ENCODE measurements at regions not wholly inside any gene's neighbourhood (a gene's known extent, or its start where the extent isn't known, plus 50 kb on each side); places are given as distances from the start of the nearest gene placed in this dataset.
"Not testable (repeated sequence)": the region's sequence is repeated elsewhere in the genome, so short reads cannot be mapped to it uniquely, and the experiment has no call there.

GRCh38 chr9:30015073-30015472 lies 2369.4 kb upstream of the ACO1 start:
- DNase-seq = no peak
- CTCF ChIA-PET = no interaction called here
- Mint-ChIP-seq H3K9me3 (ENCODE audit: low read depth) (no peaks in the 10 kb centered on the region), H3K4me1 (no peaks in the 10 kb centered on the region), H3K27ac (no peak overlapping the region), H3K27me3 (no peaks in the 10 kb centered on the region), H3K4me3 (no peak overlapping the region), H3K36me3 (no peaks in the 10 kb centered on the region)
- no peak for ATAC-seq

- no peak for DNase-seq
- CTCF ChIA-PET = no interaction called here
- no peaks in the 10 kb centered on the region for H3K36me3 Mint-ChIP-seq
- no peaks in the 10 kb centered on the region for H3K4me1 Mint-ChIP-seq
- no peaks in the 10 kb centered on the region for H3K27me3 Mint-ChIP-seq
- no peak overlapping the region for H3K27ac Mint-ChIP-seq
- H3K4me3 Mint-ChIP-seq = no peak overlapping the region
- no peaks in the 10 kb centered on the region for H3K9me3 Mint-ChIP-seq (ENCODE audit: low read depth)
- ATAC-seq = no peak
These were observed 2364.3 kb upstream of the ACO1 start for GRCh38 chr9:30020161-30020560.

GRCh38 chr9:30035761-30036160 lies 2348.7 kb upstream of the ACO1 start:
- no peaks in the 10 kb centered on the region for H3K27me3 Mint-ChIP-seq
- no peaks in the 10 kb centered on the region for H3K36me3 Mint-ChIP-seq
- H3K4me1 Mint-ChIP-seq = no peaks in the 10 kb centered on the region
- no peak overlapping the region for H3K27ac Mint-ChIP-seq
- H3K4me3 Mint-ChIP-seq = no peak overlapping the region
- ATAC-seq (no peak), DNase-seq (no peak)
- peaks cover 4% of the 10 kb centered on the region for H3K9me3 Mint-ChIP-seq (ENCODE audit: low read depth)
- CTCF ChIA-PET = no interaction called here

- CTCF ChIA-PET = no interaction called here
- Mint-ChIP-seq H3K36me3 (no peaks in the 10 kb centered on the region), H3K4me3 (no peak overlapping the region), H3K4me1 (no peaks in the 10 kb centered on the region), H3K27ac (no peak overlapping the region), H3K27me3 (no peaks in the 10 kb centered on the region), H3K9me3 (ENCODE audit: low read depth) (peaks cover 4% of the 10 kb centered on the region)
- DNase-seq (no peak), ATAC-seq (no peak)
These were observed 2347.9 kb upstream of the ACO1 start for GRCh38 chr9:30036558-30036957.

- ATAC-seq = no peak
- no peaks in the 10 kb centered on the region for H3K9me3 Mint-ChIP-seq (ENCODE audit: low read depth)
- CTCF ChIA-PET = no interaction called here
These were observed 2344.7 kb upstream of the ACO1 start for GRCh38 chr9:30039712-30040111.

GRCh38 chr9:30048396-30048795 lies 2336.0 kb upstream of the ACO1 start:
- H3K27me3 Mint-ChIP-seq = no peaks in the 10 kb centered on the region
- ATAC-seq = no peak

More at GRCh38 chr9:30039712-30040111, 2344.7 kb upstream of the ACO1 start:
- DNase-seq = no peak
- no peak overlapping the region for H3K4me3 Mint-ChIP-seq
- no peaks in the 10 kb centered on the region for H3K4me1 Mint-ChIP-seq
- no peak overlapping the region for H3K27ac Mint-ChIP-seq
- H3K27me3 Mint-ChIP-seq = no peaks in the 10 kb centered on the region
- H3K36me3 Mint-ChIP-seq = no peaks in the 10 kb centered on the region

GRCh38 chr9:30058463-30058862 lies 2326.0 kb upstream of the ACO1 start:
- Mint-ChIP-seq H3K4me3 (no peak overlapping the region), H3K9me3 (ENCODE audit: low read depth) (peaks cover 2% of the 10 kb centered on the region), H3K36me3 (no peaks in the 10 kb centered on the region), H3K27me3 (no peaks in the 10 kb centered on the region), H3K4me1 (no peaks in the 10 kb centered on the region), H3K27ac (no peak overlapping the region)
- DNase-seq (no peak), ATAC-seq (no peak)
- CTCF ChIA-PET = no interaction called here

More at GRCh38 chr9:30048396-30048795, 2336.0 kb upstream of the ACO1 start:
- no peaks in the 10 kb centered on the region for H3K4me1 Mint-ChIP-seq
- no peaks in the 10 kb centered on the region for H3K9me3 Mint-ChIP-seq (ENCODE audit: low read depth)
- no peak for DNase-seq
- no peak overlapping the region for H3K4me3 Mint-ChIP-seq
- H3K36me3 Mint-ChIP-seq = no peaks in the 10 kb centered on the region
- H3K27ac Mint-ChIP-seq = peak overlapping the region; percentile 24
- CTCF ChIA-PET = no interaction called here

- DNase-seq (no peak), ATAC-seq (no peak)
- Mint-ChIP-seq H3K36me3 (no peaks in the 10 kb centered on the region), H3K4me3 (no peak overlapping the region), H3K27ac (no peak overlapping the region), H3K4me1 (no peaks in the 10 kb centered on the region), H3K9me3 (ENCODE audit: low read depth) (peaks cover 2% of the 10 kb centered on the region), H3K27me3 (no peaks in the 10 kb centered on the region)
- CTCF ChIA-PET = no interaction called here
These were observed 2323.5 kb upstream of the ACO1 start for GRCh38 chr9:30060976-30061375.

GRCh38 chr9:30065888-30066287 lies 2318.6 kb upstream of the ACO1 start:
- no peaks in the 10 kb centered on the region for H3K36me3 Mint-ChIP-seq

GRCh38 chr9:30069236-30069635 lies 2315.2 kb upstream of the ACO1 start:
- ATAC-seq; CTCF ChIA-PET; DNase-seq; H3K4me1 Mint-ChIP-seq; H3K4me3 Mint-ChIP-seq; H3K27ac Mint-ChIP-seq; H3K9me3 Mint-ChIP-seq (ENCODE audit: low read depth); H3K27me3 Mint-ChIP-seq; H3K36me3 Mint-ChIP-seq: not testable (repeated sequence)

More at GRCh38 chr9:30065888-30066287, 2318.6 kb upstream of the ACO1 start:
- Mint-ChIP-seq H3K27me3 (no peaks in the 10 kb centered on the region), H3K4me3 (no peak overlapping the region), H3K27ac (no peak overlapping the region), H3K9me3 (ENCODE audit: low read depth) (peaks cover 2% of the 10 kb centered on the region), H3K4me1 (no peaks in the 10 kb centered on the region)
- CTCF ChIA-PET = no interaction called here
- DNase-seq (no peak), ATAC-seq (no peak)

GRCh38 chr9:30075022-30075421 lies 2309.4 kb upstream of the ACO1 start:
- H3K9me3 Mint-ChIP-seq (ENCODE audit: low read depth) = peaks cover 7% of the 10 kb centered on the region
- ATAC-seq (peak; percentile 8), DNase-seq (no peak)
- H3K36me3 Mint-ChIP-seq = no peaks in the 10 kb centered on the region
- no peaks in the 10 kb centered on the region for H3K27me3 Mint-ChIP-seq
- peaks cover 36% of the 10 kb centered on the region for H3K4me1 Mint-ChIP-seq
- H3K4me3 Mint-ChIP-seq = no peak overlapping the region
- CTCF ChIA-PET = no interaction called here
- H3K27ac Mint-ChIP-seq = peak overlapping the region; percentile 58

GRCh38 chr9:30075451-30076199 lies 2308.8 kb upstream of the ACO1 start:
- CTCF ChIA-PET = interaction anchor here (0.6 kb wide), 1 partner anchor 1500 kb away, joined by 3 read pairs; no protein-coding TSS in a partner anchor
- ATAC-seq = peak; percentile 65
- peaks cover 36% of the 10 kb centered on the region for H3K4me1 Mint-ChIP-seq
- no peaks in the 10 kb centered on the region for H3K27me3 Mint-ChIP-seq
- no peak overlapping the region for H3K4me3 Mint-ChIP-seq
- peak overlapping the region; percentile 6 for H3K27ac Mint-ChIP-seq
- H3K9me3 Mint-ChIP-seq (ENCODE audit: low read depth) = peaks cover 7% of the 10 kb centered on the region
- no peaks in the 10 kb centered on the region for H3K36me3 Mint-ChIP-seq
- peak; percentile 63 for DNase-seq

- CTCF ChIA-PET = no interaction called here
- H3K27ac Mint-ChIP-seq = peak overlapping the region; percentile 40
- no peak overlapping the region for H3K4me3 Mint-ChIP-seq
- peaks cover 7% of the 10 kb centered on the region for H3K9me3 Mint-ChIP-seq (ENCODE audit: low read depth)
- H3K36me3 Mint-ChIP-seq = no peaks in the 10 kb centered on the region
- peaks cover 36% of the 10 kb centered on the region for H3K4me1 Mint-ChIP-seq
- peak; percentile 51 for DNase-seq
- peak; percentile 68 for ATAC-seq
- no peaks in the 10 kb centered on the region for H3K27me3 Mint-ChIP-seq
These were observed 2306.2 kb upstream of the ACO1 start for GRCh38 chr9:30078195-30078594.

GRCh38 chr9:30089428-30089827 lies 2295.0 kb upstream of the ACO1 start:
- DNase-seq = no peak
- Mint-ChIP-seq H3K4me1 (no peaks in the 10 kb centered on the region), H3K27me3 (no peaks in the 10 kb centered on the region), H3K36me3 (no peaks in the 10 kb centered on the region), H3K27ac (no peak overlapping the region), H3K9me3 (ENCODE audit: low read depth) (no peaks in the 10 kb centered on the region), H3K4me3 (no peak overlapping the region)
- ATAC-seq = no peak
- CTCF ChIA-PET = no interaction called here

Data from activated CD8-positive, alpha-beta memory T cell treated with anti-CD3 and anti-CD28 coated beads, Interleukin-2, amount 10 ng/mL, durations not matched to agents 7 days and 5 days (primary cell).